ENCODE measurements at regions not wholly inside any gene's neighbourhood (a gene's known extent, or its start where the extent isn't known, plus 50 kb on each side); places are given as distances from the start of the nearest gene placed in this dataset.

DNA sequence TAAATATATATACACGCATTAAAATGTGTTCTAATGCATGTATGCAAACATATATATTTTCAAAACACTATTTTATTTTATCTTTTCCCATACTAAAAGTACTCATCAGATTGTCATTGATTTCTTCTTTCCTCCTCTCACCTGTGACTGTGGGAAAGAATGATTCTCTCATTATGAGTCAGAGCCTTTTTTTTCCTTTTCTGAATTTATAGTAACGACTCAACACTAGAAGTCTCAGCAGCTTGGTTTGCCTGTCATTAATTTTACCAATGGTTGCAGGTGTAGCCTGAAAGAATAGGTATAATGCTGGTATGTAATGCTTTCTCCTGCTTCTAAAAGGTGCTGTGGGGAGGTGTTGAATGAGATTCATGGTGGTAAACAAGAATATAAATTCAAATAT, 328.7 kb downstream of the UTRN start:
- TF ChIP-seq CTCF (IDR thresholded peaks at IDR 0.05) = no peak
- TF ChIP-seq EZH2 (IDR thresholded peaks at IDR 0.05; ENCODE audit: borderline replicate concordance, insufficient read depth, low read depth, low read length, poor library complexity, severe bottlenecking) = no peak
